HG03108 (cell line): ENCODE measurements at regions not wholly inside any gene's neighbourhood (a gene's known extent, or its start where the extent isn't known, plus 50 kb on each side); places are given as distances from the start of the nearest gene placed in this dataset.
"Not testable (repeated sequence)": the region's sequence is repeated elsewhere in the genome, so short reads cannot be mapped to it uniquely, and the experiment has no call there.

ENCODE experiments used
- ATAC-seq: cut with Tn5 transposase; IDR thresholded peaks from one replicate; pipeline ENCODE4 v1.9.1; 2021; ENCODE audit warnings: moderate library complexity; ENCODE audit not compliant: unreplicated experiment

- ATAC-seq = no peak
Observed at GRCh38 chr12:62021808-62022207, 238.4 kb upstream of the USP15 start.

DNA sequence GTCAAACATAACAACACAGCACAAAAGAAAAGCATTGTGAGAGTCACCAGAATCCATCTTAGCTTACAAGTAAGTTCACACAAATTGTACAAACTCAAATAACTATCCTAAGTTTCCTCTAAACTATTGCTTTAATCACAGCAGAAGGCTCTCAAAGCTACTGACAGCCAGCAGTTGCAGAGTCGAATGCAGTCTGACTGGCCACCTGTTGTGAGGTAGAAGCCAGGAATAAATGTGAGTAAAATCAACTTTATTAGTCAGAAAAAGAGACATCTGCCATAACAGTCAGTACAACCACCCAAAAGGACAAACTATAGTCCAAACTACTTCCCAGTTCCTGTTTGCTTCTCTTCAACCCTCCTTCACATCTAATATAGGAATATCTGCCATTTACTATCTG, 231.7 kb upstream of the USP15 start:
- ATAC-seq = no peak

DNA sequence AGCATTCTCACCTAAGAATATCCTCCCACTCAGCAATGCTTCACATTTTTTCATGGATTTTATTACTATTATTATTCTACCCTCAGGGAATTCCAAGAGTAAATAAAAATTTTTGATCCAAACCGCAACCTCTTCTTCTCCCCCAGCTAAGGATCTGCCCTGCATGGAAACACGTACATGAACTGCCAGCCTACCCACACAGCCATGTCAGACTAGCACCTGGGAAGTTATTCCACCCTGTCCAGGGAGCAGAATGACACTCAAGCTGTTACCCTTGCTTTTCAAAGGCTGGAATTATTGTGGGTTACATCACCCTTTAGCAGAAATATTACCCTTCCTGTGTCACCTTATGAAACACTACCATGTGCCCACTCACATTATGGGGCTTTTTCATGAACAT, 227.3 kb upstream of the USP15 start:
- no peak for ATAC-seq

GRCh38 chr12:62044450-62045135, 215.6 kb upstream of the USP15 start:
- no peak for ATAC-seq

DNA sequence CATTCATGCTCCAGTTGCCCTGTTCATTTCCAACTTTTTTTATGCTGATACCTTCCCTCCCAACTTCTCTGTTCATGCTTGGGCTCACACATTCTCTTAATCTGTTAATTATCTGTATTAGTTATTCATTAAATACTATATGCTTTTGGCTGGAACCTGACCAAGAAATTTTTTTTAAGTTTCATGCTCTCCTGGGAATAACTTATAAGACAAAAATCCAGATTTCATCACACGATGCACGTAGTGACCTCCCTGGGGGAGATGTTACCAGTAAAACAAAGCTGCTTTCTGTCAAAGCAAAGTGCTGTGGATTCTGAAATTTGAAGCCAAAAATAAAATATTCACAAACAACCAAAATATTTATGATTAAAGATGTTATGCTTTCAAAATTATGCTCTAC, 215.0 kb upstream of the USP15 start:
- no peak for ATAC-seq

DNA sequence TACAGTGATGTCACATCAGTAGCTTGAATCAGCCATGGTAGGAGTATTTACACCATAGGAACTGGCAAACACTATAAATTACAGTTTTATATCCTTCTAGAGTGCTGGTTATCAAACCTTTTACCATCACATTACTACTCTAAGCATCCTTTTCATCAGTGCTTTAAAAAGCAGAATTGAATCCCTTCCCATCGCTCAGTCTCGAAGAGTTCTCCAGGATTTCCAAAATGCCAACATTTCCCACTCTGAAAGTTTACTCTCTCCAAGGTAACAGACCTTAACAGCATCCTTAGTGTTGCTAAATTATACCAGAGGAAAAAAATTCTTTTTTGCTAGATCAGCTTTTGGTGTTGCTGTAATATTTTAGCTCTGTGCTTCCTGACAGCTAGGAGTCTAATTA, 209.4 kb upstream of the USP15 start:
- no peak for ATAC-seq

GRCh38 chr12:62069976-62070375, 190.2 kb upstream of the USP15 start:
- ATAC-seq = no peak

GRCh38 chr12:62073236-62073635, 187.0 kb upstream of the USP15 start:
- not testable (repeated sequence) for ATAC-seq

DNA sequence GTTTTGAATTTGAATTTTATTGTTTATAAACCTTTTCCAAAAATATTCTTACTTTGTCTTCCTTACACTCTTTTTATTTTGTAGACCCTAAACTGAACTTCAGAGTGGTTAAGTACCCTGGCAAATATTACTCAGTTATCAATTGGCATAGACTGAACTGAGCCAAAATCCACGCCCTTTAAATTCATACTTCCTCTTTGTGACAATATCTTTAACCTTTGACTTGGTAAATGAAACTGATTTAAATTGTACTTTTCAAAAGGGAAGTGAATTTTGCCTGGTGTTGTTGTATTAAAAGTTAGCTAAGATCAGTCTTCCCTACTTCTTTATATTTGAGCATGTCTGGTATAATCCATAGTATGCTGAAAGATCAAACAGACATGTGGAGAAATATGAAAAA, 184.3 kb upstream of the USP15 start:
- ATAC-seq = no peak

DNA sequence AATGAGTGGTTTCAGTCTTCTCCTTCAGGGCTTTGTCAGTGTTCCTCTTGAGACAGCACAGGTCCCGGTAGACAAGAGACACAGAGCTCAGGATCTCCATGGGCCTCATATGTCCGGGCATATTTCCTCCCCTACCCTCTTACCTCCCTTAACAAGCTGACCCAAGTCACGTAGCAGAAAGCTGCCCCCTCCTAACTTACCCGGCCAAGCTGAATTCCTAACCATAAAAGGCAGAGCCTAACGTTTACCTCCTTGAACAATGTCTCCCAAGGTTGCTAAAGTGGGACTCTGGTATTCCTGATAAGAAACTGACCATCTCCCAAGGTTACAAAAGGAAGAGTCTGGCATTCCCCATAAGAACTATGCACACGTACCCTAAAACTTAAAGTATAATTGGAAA, 182.2 kb upstream of the USP15 start:
- ATAC-seq = no peak

GRCh38 chr12:62082448-62082847, 177.8 kb upstream of the USP15 start:
- no peak for ATAC-seq

GRCh38 chr12:62098132-62098531, 162.1 kb upstream of the USP15 start:
- no peak for ATAC-seq

DNA sequence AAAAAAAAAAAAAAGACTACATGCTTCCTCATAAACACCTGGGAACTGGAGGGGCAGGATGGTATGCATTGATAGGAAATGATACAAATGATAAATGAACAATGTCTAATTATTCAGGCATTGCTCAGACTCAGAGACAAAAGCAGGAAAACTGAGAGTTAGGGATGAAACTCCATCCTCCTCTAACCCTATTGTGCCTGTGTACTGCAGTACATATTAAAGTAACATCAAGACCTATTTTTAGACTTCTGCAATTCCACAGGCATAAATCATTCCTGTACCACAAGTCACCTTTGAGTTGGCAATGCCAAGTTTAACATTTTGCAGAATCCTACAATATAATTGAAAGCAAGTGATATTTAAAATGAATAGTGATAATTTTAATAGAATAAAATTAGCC, 156.5 kb upstream of the USP15 start:
- ATAC-seq = no peak

- no peak for ATAC-seq
Observed at GRCh38 chr12:62106547-62107185, 153.5 kb upstream of the USP15 start.

DNA sequence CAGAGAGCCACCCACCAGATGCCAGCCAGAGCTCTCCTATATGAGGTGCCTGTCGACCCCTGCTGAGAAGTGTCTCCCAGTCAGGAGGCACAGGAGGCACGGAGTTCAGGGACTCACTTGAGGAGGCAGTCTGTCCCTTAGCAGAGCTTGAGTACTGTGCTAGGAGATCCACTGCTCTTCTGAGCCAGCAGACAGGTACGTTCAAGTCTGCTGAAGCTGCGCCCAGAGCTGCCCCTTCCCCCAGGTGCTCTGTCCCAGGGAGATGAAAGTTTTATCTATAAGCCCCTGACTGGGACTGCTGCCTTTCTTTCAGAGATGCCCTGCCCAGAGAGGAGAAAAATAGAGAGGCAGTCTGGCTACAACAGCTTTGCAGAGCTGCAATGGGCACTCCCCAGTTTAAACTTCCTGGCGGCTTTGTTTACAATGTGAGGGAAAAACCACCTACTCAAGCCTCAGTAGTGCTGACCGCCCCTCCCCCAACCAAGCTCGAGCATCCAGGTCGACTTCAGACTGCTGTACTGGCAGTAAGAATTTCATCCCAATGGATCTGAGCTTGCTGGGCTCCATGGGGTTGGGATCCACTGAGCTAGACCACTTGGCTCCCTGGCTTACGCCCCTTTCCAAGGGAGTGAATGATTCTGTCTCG, 146.7 kb upstream of the USP15 start:
- no peak for ATAC-seq

- no peak for ATAC-seq
Observed at GRCh38 chr12:62116986-62117385, 143.2 kb upstream of the USP15 start.

DNA sequence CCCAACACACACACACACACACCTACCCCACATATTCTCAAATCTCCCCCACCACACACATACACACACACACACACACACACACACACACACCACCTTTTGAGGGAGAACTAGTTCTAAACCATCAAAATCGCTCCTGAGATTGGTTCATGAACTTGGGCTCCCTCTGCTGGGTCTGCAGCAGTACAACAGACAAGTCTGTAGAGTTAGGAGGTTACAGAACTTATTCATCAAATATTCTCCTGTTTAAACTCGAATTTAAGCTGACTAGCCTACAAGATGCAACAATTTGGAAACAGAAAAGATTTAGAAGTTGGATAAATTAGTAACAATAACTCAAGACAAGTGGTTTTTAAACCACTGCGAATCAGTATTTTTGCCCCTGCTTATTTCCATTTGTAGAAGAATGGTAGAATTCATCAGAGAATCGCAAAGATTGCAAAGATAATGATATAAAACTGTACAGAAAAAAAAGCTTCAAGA, 136.4 kb upstream of the USP15 start:
- ATAC-seq = no peak

- no peak for ATAC-seq
Observed at GRCh38 chr12:62127516-62127915, 132.7 kb upstream of the USP15 start.

- no peak for ATAC-seq
Observed at GRCh38 chr12:62128175-62128975, 131.8 kb upstream of the USP15 start.

GRCh38 chr12:62129291-62129690, 130.9 kb upstream of the USP15 start:
- no peak for ATAC-seq

DNA sequence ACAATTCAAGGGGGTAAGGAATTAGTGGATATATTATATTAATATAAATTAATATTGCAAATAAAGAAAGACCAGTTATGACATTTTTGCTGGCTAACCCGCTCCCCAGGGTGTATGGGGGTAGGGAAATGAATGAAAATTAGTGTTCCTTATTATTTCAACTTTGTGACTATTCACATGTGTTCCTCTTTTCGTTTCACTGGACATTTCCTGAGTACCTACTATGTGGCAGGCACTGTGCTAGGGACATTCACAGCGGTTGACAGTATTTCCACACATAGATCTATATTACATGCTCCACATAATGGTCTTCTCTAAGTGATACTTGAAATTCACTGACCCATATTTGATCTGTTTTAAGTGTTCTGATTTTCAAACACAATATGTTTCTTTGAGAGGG, 129.8 kb upstream of the USP15 start:
- ATAC-seq = no peak
